ENCODE measurements at regions not wholly inside any gene's neighbourhood (a gene's known extent, or its start where the extent isn't known, plus 50 kb on each side); places are given as distances from the start of the nearest gene placed in this dataset.

DNA sequence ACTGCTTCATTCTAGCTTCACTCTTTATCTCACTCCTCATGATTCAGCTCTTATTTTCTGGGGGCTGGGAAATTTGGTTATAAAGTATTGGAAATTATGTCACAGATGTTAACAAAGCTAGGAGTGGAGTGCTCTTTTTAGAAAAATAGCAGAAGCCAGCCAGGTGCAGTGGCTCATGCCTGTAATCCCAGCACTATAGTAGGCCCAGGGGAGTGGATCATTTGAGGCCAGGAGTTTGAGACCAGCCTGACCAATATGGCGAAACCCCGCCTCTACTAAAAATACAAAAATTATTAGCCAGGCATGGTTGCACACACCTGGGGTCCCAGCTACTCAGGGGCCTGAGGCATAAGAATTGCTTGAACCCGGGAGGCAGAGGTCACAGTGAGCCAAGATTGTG, 97.2 kb upstream of the GUCY1A1 start:
- Histone ChIP-seq H3K4me3 (no peak overlapping the region), H3K27ac (ENCODE audit: low read depth) (no peak overlapping the region), H3K36me3 (ENCODE audit: insufficient read depth) (no peaks in the 10 kb centered on the region), H3K4me1 (ENCODE audit: insufficient read depth) (no peaks in the 10 kb centered on the region), H3F3A (replicated peaks; ENCODE audit: low read depth) (no peaks in the 10 kb centered on the region), H3K79me2 (replicated peaks; ENCODE audit: insufficient read depth) (no peaks in the 10 kb centered on the region), H4K20me1 (replicated peaks; ENCODE audit: insufficient read depth) (no peaks in the 10 kb centered on the region), H3K9me2 (ENCODE audit: insufficient read depth) (no peaks in the 10 kb centered on the region), H2AFZ (no peak overlapping the region), H3K4me2 (no peak overlapping the region), H3K27me3 (ENCODE audit: insufficient read depth) (no peaks in the 10 kb centered on the region)
- no peak overlapping the region for H3K27ac Mint-ChIP-seq
- peaks cover 2% of the 10 kb centered on the region for H3K27me3 Mint-ChIP-seq (ENCODE audit: insufficient read depth, low read depth, poor library complexity)
- TF ChIP-seq, protein P1, sequence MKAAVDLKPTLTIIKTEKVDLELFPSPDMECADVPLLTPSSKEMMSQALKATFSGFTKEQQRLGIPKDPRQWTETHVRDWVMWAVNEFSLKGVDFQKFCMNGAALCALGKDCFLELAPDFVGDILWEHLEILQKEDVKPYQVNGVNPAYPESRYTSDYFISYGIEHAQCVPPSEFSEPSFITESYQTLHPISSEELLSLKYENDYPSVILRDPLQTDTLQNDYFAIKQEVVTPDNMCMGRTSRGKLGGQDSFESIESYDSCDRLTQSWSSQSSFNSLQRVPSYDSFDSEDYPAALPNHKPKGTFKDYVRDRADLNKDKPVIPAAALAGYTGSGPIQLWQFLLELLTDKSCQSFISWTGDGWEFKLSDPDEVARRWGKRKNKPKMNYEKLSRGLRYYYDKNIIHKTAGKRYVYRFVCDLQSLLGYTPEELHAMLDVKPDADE (IDR thresholded peaks at IDR 0.05) = no peak
- TF ChIP-seq POLR2AphosphoS5 (IDR thresholded peaks at IDR 0.05; ENCODE audit: low read depth) = no peak
- no peak for TF ChIP-seq ZNF114 (CRISPR knock-in tag; IDR thresholded peaks at IDR 0.05)
- TF ChIP-seq ZNF331 (CRISPR knock-in tag; IDR thresholded peaks at IDR 0.05; ENCODE audit: low read depth) = no peak
- TF ChIP-seq EZH2 (IDR thresholded peaks at IDR 0.05; ENCODE audit: low read depth, unreplicated experiment) = no peak
- no peak for TF ChIP-seq JUNB (IDR thresholded peaks at IDR 0.05; ENCODE audit: unreplicated experiment)
- no peak for TF ChIP-seq STAT1 (IDR thresholded peaks at IDR 0.05; ENCODE audit: unreplicated experiment)
- TF ChIP-seq CREB1 (CRISPR knock-in tag; IDR thresholded peaks at IDR 0.05; ENCODE audit: low read depth) = no peak
- TF ChIP-seq, protein P2, sequence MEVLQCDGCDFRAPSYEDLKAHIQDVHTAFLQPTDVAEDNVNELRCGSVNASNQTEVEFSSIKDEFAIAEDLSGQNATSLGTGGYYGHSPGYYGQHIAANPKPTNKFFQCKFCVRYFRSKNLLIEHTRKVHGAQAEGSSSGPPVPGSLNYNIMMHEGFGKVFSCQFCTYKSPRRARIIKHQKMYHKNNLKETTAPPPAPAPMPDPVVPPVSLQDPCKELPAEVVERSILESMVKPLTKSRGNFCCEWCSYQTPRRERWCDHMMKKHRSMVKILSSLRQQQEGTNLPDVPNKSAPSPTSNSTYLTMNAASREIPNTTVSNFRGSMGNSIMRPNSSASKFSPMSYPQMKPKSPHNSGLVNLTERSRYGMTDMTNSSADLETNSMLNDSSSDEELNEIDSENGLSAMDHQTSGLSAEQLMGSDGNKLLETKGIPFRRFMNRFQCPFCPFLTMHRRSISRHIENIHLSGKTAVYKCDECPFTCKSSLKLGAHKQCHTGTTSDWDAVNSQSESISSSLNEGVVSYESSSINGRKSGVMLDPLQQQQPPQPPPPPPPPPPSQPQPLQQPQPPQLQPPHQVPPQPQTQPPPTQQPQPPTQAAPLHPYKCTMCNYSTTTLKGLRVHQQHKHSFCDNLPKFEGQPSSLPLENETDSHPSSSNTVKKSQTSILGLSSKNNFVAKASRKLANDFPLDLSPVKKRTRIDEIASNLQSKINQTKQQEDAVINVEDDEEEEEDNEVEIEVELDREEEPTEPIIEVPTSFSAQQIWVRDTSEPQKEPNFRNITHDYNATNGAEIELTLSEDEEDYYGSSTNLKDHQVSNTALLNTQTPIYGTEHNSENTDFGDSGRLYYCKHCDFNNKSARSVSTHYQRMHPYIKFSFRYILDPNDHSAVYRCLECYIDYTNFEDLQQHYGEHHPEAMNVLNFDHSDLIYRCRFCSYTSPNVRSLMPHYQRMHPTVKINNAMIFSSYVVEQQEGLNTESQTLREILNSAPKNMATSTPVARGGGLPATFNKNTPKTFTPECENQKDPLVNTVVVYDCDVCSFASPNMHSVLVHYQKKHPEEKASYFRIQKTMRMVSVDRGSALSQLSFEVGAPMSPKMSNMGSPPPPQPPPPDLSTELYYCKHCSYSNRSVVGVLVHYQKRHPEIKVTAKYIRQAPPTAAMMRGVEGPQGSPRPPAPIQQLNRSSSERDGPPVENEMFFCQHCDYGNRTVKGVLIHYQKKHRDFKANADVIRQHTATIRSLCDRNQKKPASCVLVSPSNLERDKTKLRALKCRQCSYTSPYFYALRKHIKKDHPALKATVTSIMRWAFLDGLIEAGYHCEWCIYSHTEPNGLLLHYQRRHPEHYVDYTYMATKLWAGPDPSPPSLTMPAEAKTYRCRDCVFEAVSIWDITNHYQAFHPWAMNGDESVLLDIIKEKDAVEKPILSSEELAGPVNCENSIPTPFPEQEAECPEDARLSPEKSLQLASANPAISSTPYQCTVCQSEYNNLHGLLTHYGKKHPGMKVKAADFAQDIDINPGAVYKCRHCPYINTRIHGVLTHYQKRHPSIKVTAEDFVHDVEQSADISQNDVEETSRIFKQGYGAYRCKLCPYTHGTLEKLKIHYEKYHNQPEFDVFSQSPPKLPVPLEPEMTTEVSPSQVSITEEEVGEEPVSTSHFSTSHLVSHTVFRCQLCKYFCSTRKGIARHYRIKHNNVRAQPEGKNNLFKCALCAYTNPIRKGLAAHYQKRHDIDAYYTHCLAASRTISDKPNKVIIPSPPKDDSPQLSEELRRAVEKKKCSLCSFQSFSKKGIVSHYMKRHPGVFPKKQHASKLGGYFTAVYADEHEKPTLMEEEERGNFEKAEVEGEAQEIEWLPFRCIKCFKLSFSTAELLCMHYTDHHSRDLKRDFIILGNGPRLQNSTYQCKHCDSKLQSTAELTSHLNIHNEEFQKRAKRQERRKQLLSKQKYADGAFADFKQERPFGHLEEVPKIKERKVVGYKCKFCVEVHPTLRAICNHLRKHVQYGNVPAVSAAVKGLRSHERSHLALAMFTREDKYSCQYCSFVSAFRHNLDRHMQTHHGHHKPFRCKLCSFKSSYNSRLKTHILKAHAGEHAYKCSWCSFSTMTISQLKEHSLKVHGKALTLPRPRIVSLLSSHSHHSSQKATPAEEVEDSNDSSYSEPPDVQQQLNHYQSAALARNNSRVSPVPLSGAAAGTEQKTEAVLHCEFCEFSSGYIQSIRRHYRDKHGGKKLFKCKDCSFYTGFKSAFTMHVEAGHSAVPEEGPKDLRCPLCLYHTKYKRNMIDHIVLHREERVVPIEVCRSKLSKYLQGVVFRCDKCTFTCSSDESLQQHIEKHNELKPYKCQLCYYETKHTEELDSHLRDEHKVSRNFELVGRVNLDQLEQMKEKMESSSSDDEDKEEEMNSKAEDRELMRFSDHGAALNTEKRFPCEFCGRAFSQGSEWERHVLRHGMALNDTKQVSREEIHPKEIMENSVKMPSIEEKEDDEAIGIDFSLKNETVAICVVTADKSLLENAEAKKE (CRISPR knock-in tag; IDR thresholded peaks at IDR 0.05) = no peak
- no peak for TF ChIP-seq NANOG (IDR thresholded peaks at IDR 0.05; ENCODE audit: borderline replicate concordance)
- TF ChIP-seq, protein P3, sequence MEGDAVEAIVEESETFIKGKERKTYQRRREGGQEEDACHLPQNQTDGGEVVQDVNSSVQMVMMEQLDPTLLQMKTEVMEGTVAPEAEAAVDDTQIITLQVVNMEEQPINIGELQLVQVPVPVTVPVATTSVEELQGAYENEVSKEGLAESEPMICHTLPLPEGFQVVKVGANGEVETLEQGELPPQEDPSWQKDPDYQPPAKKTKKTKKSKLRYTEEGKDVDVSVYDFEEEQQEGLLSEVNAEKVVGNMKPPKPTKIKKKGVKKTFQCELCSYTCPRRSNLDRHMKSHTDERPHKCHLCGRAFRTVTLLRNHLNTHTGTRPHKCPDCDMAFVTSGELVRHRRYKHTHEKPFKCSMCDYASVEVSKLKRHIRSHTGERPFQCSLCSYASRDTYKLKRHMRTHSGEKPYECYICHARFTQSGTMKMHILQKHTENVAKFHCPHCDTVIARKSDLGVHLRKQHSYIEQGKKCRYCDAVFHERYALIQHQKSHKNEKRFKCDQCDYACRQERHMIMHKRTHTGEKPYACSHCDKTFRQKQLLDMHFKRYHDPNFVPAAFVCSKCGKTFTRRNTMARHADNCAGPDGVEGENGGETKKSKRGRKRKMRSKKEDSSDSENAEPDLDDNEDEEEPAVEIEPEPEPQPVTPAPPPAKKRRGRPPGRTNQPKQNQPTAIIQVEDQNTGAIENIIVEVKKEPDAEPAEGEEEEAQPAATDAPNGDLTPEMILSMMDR (conservative IDR thresholded peaks at IDR 0.05; ENCODE audit: low read depth in 2 of 2) = no peak
- TF ChIP-seq, protein P4, sequence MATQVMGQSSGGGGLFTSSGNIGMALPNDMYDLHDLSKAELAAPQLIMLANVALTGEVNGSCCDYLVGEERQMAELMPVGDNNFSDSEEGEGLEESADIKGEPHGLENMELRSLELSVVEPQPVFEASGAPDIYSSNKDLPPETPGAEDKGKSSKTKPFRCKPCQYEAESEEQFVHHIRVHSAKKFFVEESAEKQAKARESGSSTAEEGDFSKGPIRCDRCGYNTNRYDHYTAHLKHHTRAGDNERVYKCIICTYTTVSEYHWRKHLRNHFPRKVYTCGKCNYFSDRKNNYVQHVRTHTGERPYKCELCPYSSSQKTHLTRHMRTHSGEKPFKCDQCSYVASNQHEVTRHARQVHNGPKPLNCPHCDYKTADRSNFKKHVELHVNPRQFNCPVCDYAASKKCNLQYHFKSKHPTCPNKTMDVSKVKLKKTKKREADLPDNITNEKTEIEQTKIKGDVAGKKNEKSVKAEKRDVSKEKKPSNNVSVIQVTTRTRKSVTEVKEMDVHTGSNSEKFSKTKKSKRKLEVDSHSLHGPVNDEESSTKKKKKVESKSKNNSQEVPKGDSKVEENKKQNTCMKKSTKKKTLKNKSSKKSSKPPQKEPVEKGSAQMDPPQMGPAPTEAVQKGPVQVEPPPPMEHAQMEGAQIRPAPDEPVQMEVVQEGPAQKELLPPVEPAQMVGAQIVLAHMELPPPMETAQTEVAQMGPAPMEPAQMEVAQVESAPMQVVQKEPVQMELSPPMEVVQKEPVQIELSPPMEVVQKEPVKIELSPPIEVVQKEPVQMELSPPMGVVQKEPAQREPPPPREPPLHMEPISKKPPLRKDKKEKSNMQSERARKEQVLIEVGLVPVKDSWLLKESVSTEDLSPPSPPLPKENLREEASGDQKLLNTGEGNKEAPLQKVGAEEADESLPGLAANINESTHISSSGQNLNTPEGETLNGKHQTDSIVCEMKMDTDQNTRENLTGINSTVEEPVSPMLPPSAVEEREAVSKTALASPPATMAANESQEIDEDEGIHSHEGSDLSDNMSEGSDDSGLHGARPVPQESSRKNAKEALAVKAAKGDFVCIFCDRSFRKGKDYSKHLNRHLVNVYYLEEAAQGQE (IDR thresholded peaks at IDR 0.05; ENCODE audit: unreplicated experiment) = no peak
- TF ChIP-seq EZH2phosphoT487 (IDR thresholded peaks at IDR 0.05; ENCODE audit: unreplicated experiment) = no peak
- DNase-seq (ENCODE audit: low spot score) (no peak), ATAC-seq (no peak)
- H3K4me1 Mint-ChIP-seq = no peaks in the 10 kb centered on the region
- no peaks in the 10 kb centered on the region for H3K9me3 Mint-ChIP-seq
- no peaks in the 10 kb centered on the region; the same call in 2 of the 3 replicates for H3K36me3 Mint-ChIP-seq (ENCODE audit: low read depth)
- no peak overlapping the region for H3K4me3 Mint-ChIP-seq

Measured in GM23338 (cell line).